Neural progenitor cell (in vitro differentiated cells): ENCODE measurements at regions not wholly inside any gene's neighbourhood (a gene's known extent, or its start where the extent isn't known, plus 50 kb on each side); places are given as distances from the start of the nearest gene placed in this dataset.

Experiments
- EZH2 ChIP-seq: fragments of 200-600 bp; sonication (generic); IDR thresholded peaks from 2 replicates; pipeline ENCODE4 v1.6.1; 2017; ENCODE audit warnings: antibody characterized with exemption, mild to moderate bottlenecking, moderate library complexity
- TF ChIP-seq, protein P1 (sequence below): fragments of 200-600 bp; sonication (generic); IDR thresholded peaks from 2 replicates; pipeline ENCODE4 v1.5.1; 2017; ENCODE audit warnings: antibody characterized with exemption, mild to moderate bottlenecking

DNA sequence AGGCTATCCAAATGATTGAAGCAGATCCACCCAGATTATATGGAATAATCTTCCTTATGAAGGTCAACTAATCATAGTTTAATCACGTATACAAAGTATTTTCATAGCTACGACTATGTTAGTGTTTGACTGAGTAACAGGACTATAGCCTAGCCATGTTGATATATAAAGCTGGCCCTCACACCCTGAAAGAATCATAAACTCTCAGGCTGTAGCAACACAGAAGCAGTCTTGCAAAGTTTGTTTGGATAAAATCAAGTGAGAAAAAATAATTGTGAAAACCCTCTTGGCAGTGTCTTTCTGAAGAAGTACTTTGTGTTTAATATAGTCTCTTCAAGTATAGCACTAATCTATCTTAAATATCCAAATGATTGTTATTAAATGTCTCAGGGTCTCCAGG, 374.5 kb upstream of the DAB2 start:
- TF ChIP-seq, protein P1, sequence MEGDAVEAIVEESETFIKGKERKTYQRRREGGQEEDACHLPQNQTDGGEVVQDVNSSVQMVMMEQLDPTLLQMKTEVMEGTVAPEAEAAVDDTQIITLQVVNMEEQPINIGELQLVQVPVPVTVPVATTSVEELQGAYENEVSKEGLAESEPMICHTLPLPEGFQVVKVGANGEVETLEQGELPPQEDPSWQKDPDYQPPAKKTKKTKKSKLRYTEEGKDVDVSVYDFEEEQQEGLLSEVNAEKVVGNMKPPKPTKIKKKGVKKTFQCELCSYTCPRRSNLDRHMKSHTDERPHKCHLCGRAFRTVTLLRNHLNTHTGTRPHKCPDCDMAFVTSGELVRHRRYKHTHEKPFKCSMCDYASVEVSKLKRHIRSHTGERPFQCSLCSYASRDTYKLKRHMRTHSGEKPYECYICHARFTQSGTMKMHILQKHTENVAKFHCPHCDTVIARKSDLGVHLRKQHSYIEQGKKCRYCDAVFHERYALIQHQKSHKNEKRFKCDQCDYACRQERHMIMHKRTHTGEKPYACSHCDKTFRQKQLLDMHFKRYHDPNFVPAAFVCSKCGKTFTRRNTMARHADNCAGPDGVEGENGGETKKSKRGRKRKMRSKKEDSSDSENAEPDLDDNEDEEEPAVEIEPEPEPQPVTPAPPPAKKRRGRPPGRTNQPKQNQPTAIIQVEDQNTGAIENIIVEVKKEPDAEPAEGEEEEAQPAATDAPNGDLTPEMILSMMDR = no peak
- no peak for TF ChIP-seq EZH2
